ENCODE measurements at regions not wholly inside any gene's neighbourhood (a gene's known extent, or its start where the extent isn't known, plus 50 kb on each side); places are given as distances from the start of the nearest gene placed in this dataset.

- peaks cover 0 to 56% (median 18%) of the 10 kb centered on the region in 5 donors for H3K4me1 ChIP-seq (ENCODE audit: control insufficient read depth in 5 of 5, insufficient read depth in 5 of 5, low read length in 5 of 5)
- 84 to 91% methylated on average over 1 of the region's 1 CpG for WGBS, 2 donors
- H3K9ac ChIP-seq (ENCODE audit: insufficient read depth in 1 of 2, low read length in 2 of 2), result no peak overlapping the region
- no peaks in the 10 kb centered on the region for H3K36me3 ChIP-seq (ENCODE audit: control insufficient read depth in 4 of 4, insufficient read depth in 4 of 4, low read length in 4 of 4)
- DNase-seq, result peak in 1 of 3 donors; percentile 28
- no peak overlapping the region for H3K4me3 ChIP-seq
- H3K9me3 ChIP-seq (ENCODE audit: control insufficient read depth in 4 of 4, insufficient read depth in 3 of 4, low read length in 3 of 4), result no peaks in the 10 kb centered on the region
- no peak for TF ChIP-seq CTCF (IDR thresholded peaks at IDR 0.05; ENCODE audit: control extremely low read depth, extremely low read depth)
- no peaks in the 10 kb centered on the region for H3K27me3 ChIP-seq (ENCODE audit: control insufficient read depth in 3 of 3, insufficient read depth in 3 of 3, low read length in 2 of 3)
- no peak overlapping the region for H3K27ac ChIP-seq (ENCODE audit: low read depth in 1 of 2, low read length in 1 of 2)
- no peak for ATAC-seq (ENCODE audit: insufficient read depth, low FRiP score)
Observed at GRCh38 chr3:154780263-154780662, 299.9 kb upstream of the MME start.

GRCh38 chr3:154779571-154779970 lies 300.5 kb upstream of the MME start:
- WGBS, 2 donors, result 24 to 65% methylated on average over 2 of the region's 2 CpGs
- Histone ChIP-seq H3K4me3 (no peak overlapping the region), H3K27me3 (ENCODE audit: control insufficient read depth in 3 of 3, insufficient read depth in 3 of 3, low read length in 2 of 3) (no peaks in the 10 kb centered on the region), H3K27ac (ENCODE audit: low read depth in 1 of 2, low read length in 1 of 2) (no peak overlapping the region), H3K9ac (ENCODE audit: insufficient read depth in 1 of 2, low read length in 2 of 2) (no peak overlapping the region), H3K9me3 (ENCODE audit: control insufficient read depth in 4 of 4, insufficient read depth in 3 of 4, low read length in 3 of 4) (no peaks in the 10 kb centered on the region), H3K36me3 (ENCODE audit: control insufficient read depth in 4 of 4, insufficient read depth in 4 of 4, low read length in 4 of 4) (no peaks in the 10 kb centered on the region), H3K4me1 (ENCODE audit: control insufficient read depth in 5 of 5, insufficient read depth in 5 of 5, low read length in 5 of 5) (peaks cover 0 to 56% (median 18%) of the 10 kb centered on the region in 5 donors)
- ATAC-seq (ENCODE audit: insufficient read depth, low FRiP score), result no peak
- TF ChIP-seq CTCF (IDR thresholded peaks at IDR 0.05; ENCODE audit: control extremely low read depth, extremely low read depth), result no peak
- peak; percentile 81 to 92 (median 92) for DNase-seq

GRCh38 chr3:154778057-154778456 lies 302.1 kb upstream of the MME start:
- DNase-seq (peak in 2 of 3 donors; percentile 26 to 59), ATAC-seq (ENCODE audit: insufficient read depth, low FRiP score) (no peak)
- no peak overlapping the region for H3K4me3 ChIP-seq
- H3K9ac ChIP-seq (ENCODE audit: insufficient read depth in 1 of 2, low read length in 2 of 2), result no peak overlapping the region
- H3K36me3 ChIP-seq (ENCODE audit: control insufficient read depth in 4 of 4, insufficient read depth in 4 of 4, low read length in 4 of 4), result no peaks in the 10 kb centered on the region
- TF ChIP-seq CTCF (IDR thresholded peaks at IDR 0.05; ENCODE audit: control extremely low read depth, extremely low read depth), result no peak
- H3K27me3 ChIP-seq (ENCODE audit: control insufficient read depth in 3 of 3, insufficient read depth in 3 of 3, low read length in 2 of 3), result no peaks in the 10 kb centered on the region
- H3K4me1 ChIP-seq (ENCODE audit: control insufficient read depth in 5 of 5, insufficient read depth in 5 of 5, low read length in 5 of 5), result peaks cover 0 to 49% (median 18%) of the 10 kb centered on the region in 5 donors
- WGBS, 2 donors, result 57 to 72% methylated on average over 1 of the region's 1 CpG
- no peak overlapping the region for H3K27ac ChIP-seq (ENCODE audit: low read depth in 1 of 2, low read length in 1 of 2)
- no peaks in the 10 kb centered on the region for H3K9me3 ChIP-seq (ENCODE audit: control insufficient read depth in 4 of 4, insufficient read depth in 3 of 4, low read length in 3 of 4)

- Histone ChIP-seq H3K36me3 (ENCODE audit: control insufficient read depth in 4 of 4, insufficient read depth in 4 of 4, low read length in 4 of 4) (no peaks in the 10 kb centered on the region), H3K4me3 (no peak overlapping the region), H3K27me3 (ENCODE audit: control insufficient read depth in 3 of 3, insufficient read depth in 3 of 3, low read length in 2 of 3) (no peaks in the 10 kb centered on the region), H3K27ac (ENCODE audit: low read depth in 1 of 2, low read length in 1 of 2) (no peak overlapping the region), H3K9me3 (ENCODE audit: control insufficient read depth in 4 of 4, insufficient read depth in 3 of 4, low read length in 3 of 4) (no peaks in the 10 kb centered on the region), H3K4me1 (ENCODE audit: control insufficient read depth in 5 of 5, insufficient read depth in 5 of 5, low read length in 5 of 5) (peaks cover 0 to 37% (median 12%) of the 10 kb centered on the region in 5 donors), H3K9ac (ENCODE audit: insufficient read depth in 1 of 2, low read length in 2 of 2) (no peak overlapping the region)
- TF ChIP-seq CTCF (IDR thresholded peaks at IDR 0.05; ENCODE audit: control extremely low read depth, extremely low read depth), result no peak
- DNase-seq (no peak), ATAC-seq (ENCODE audit: insufficient read depth, low FRiP score) (no peak)
- WGBS, 2 donors, result 53 to 62% methylated on average over 5 of the region's 5 CpGs
Observed at GRCh38 chr3:154776549-154777225, 303.4 kb upstream of the MME start.
